ENCODE measurements at regions not wholly inside any gene's neighbourhood (a gene's known extent, or its start where the extent isn't known, plus 50 kb on each side); places are given as distances from the start of the nearest gene placed in this dataset.

- no peak for ATAC-seq (replicated peaks in 6 of 8)
- in situ Hi-C loops (cut with MboI; ENCODE audit: low pct_unique_long_range_greater_than_20kb in 2 of 9, low sequenced_read_pairs in 9 of 9, unreplicated experiment in 9 of 9), result no loop called here
- Histone ChIP-seq H3K4me1 (replicated peaks in 1 of 2) (no peaks in the 10 kb centered on the region), H3K27ac (no peak overlapping the region), H3K4me3 (no peak overlapping the region)
- WGBS, 10 experiments, result 7 to 67% (median 45%) methylated on average over 1 of the region's 1 CpG; no CpG with 5 or more reads in 5 of the 10 experiments
Observed at GRCh38 chr14:85732031-85732430, 202.1 kb downstream of the FLRT2 start.

GRCh38 chr14:85731186-85731585 lies 201.2 kb downstream of the FLRT2 start:
- Histone ChIP-seq H3K4me1 (replicated peaks in 1 of 2) (no peaks in the 10 kb centered on the region), H3K27ac (no peak overlapping the region), H3K4me3 (no peak overlapping the region)
- in situ Hi-C loops (cut with MboI; ENCODE audit: low pct_unique_long_range_greater_than_20kb in 2 of 9, low sequenced_read_pairs in 9 of 9, unreplicated experiment in 9 of 9), result no loop called here
- ATAC-seq (replicated peaks in 6 of 8), result peak in 2 of 8 experiments; percentile 96 to 99

- 10 to 93% (median 84%) methylated on average over 1 to 3 of the region's 3 CpGs; no CpG with 5 or more reads in 2 of the 10 experiments for WGBS, 10 experiments
- in situ Hi-C loops (cut with MboI; ENCODE audit: low pct_unique_long_range_greater_than_20kb in 2 of 9, low sequenced_read_pairs in 9 of 9, unreplicated experiment in 9 of 9), result no loop called here
- no peak for ATAC-seq (replicated peaks in 6 of 8)
- Histone ChIP-seq H3K4me1 (replicated peaks in 1 of 2) (no peaks in the 10 kb centered on the region), H3K4me3 (no peak overlapping the region), H3K27ac (no peak overlapping the region)
Observed at GRCh38 chr14:85728476-85729065, 198.6 kb downstream of the FLRT2 start.

- no peak overlapping the region for H3K27ac ChIP-seq
- WGBS, 10 experiments, result 50 to 75% (median 71%) methylated on average over 1 of the region's 1 CpG; no CpG with 5 or more reads in 5 of the 10 experiments
- H3K4me1 ChIP-seq (replicated peaks in 1 of 2), result no peaks in the 10 kb centered on the region
- ATAC-seq (replicated peaks in 6 of 8), result peak in 2 of 8 experiments; percentile 45 to 59
- H3K4me3 ChIP-seq, result no peak overlapping the region
- in situ Hi-C loops (cut with MboI; ENCODE audit: low pct_unique_long_range_greater_than_20kb in 2 of 9, low sequenced_read_pairs in 9 of 9, unreplicated experiment in 9 of 9), result no loop called here
Observed at GRCh38 chr14:85714069-85714468, 184.1 kb downstream of the FLRT2 start.

- Histone ChIP-seq H3K4me3 (no peak overlapping the region), H3K4me1 (replicated peaks in 1 of 2) (no peaks in the 10 kb centered on the region), H3K27ac (no peak overlapping the region)
- 41 to 100% (median 78%) methylated on average over 2 of the region's 2 CpGs; no CpG with 5 or more reads in 4 of the 10 experiments for WGBS, 10 experiments
- in situ Hi-C loops (cut with MboI; ENCODE audit: low pct_unique_long_range_greater_than_20kb in 2 of 9, low sequenced_read_pairs in 9 of 9, unreplicated experiment in 9 of 9), result no loop called here
- ATAC-seq (replicated peaks in 6 of 8), result peak in 1 of 8 experiments; percentile 65
Observed at GRCh38 chr14:85711620-85712019, 181.7 kb downstream of the FLRT2 start.
